Stomach (tissue), 8 donors: ENCODE measurements at regions not wholly inside any gene's neighbourhood (a gene's known extent, or its start where the extent isn't known, plus 50 kb on each side); places are given as distances from the start of the nearest gene placed in this dataset.
"Not testable (repeated sequence)": the region's sequence is repeated elsewhere in the genome, so short reads cannot be mapped to it uniquely, and the experiment has no call there.

Experiments used
- DNase-seq, 2 donors: peaks; one replicate each; pipeline versions ENCODE4 v3.0.0 to v3.0.0-alpha.2; 2013 to 2019
- H3K27ac ChIP-seq, 5 donors: fragments of 200-600 bp in 4 of 5; sonication (generic) in 4 of 5; one replicate each; pipeline ENCODE4 v1.5.1; 2013 to 2019; ENCODE audit warnings: mild to moderate bottlenecking in 1 of 5, moderate library complexity in 1 of 5
- H3K27me3 ChIP-seq, 3 donors: fragments of 200-600 bp; sonication (generic); one replicate each; pipeline ENCODE4 v1.5.1; 2017 to 2019; ENCODE audit warnings: mixed run types in 1 of 3
- H3K36me3 ChIP-seq, 4 donors: fragments of 200-600 bp; sonication (generic); 1 replicate in 3 of 4; 2 replicates in 1 of 4; pipeline ENCODE4 v1.5.1; 2016 to 2019
- H3K4me1 ChIP-seq, 4 donors: fragments of 200-600 bp; sonication (generic); one replicate each; pipeline ENCODE4 v1.5.1; 2016 to 2019
- H3K4me3 ChIP-seq, 4 donors: fragments of 200-600 bp; sonication (generic) in 3 of 4; one replicate each; pipeline ENCODE4 v1.5.1; 2016 to 2019; ENCODE audit warnings: mild to moderate bottlenecking in 1 of 4
- H3K9me3 ChIP-seq, 4 donors: fragments of 200-600 bp; sonication (generic); one replicate each; pipeline ENCODE4 v1.5.1; 2016 to 2019
- CTCF ChIP-seq, 7 experiments: fragments of 450-650 bp in 4 of 7; fragments of 200-600 bp in 3 of 7; sonication (generic) in 3 of 7; IDR thresholded peaks; one replicate each; pipeline ENCODE4 v1.5.1; 2016 to 2019; ENCODE audit warnings: antibody characterized with exemption in 7 of 7, control low read depth in 2 of 7, mild to moderate bottlenecking in 1 of 7
- EP300 ChIP-seq: sonication (generic); formaldehyde crosslinking; IDR thresholded peaks from one replicate; pipeline ENCODE4 v1.6.1; 2017; ENCODE audit warnings: antibody characterized with exemption
- POLR2A ChIP-seq, 4 donors: fragments of 450-650 bp; IDR thresholded peaks; one replicate each; pipeline ENCODE4 v1.6.1; 2016; ENCODE audit warnings: antibody characterized with exemption in 4 of 4, control low read depth in 2 of 4, mild to moderate bottlenecking in 1 of 4, moderate library complexity in 1 of 4
- POLR2AphosphoS5 ChIP-seq, 3 donors: sonication (generic); formaldehyde crosslinking; IDR thresholded peaks; one replicate each; pipeline ENCODE4 v1.6.1; 2016; ENCODE audit warnings: antibody characterized with exemption in 3 of 3
- WGBS, 5 donors: extraction: QIAGEN DNeasy Blood & Tissue Kit in 3 of 5; methylation state at CpG; one replicate each; pipeline versions ENCODE4 v1.1.5 to v1.1.7; 2013 to 2018; 5-methylcytosine and 5-hydroxymethylcytosine counted together
- intact Hi-C: fragments of 100-400 bp; cut with DNase I; formaldehyde crosslinking; loops from one replicate; pipeline ENCODE4 v1.15.1; 2023; ENCODE audit warnings: low total_unique reads
- donor health status: healthy with polysubstance abuse.
- donor health status: Bipolar disorder and iron deficiency.
- donor health status: healthy.

DNA sequence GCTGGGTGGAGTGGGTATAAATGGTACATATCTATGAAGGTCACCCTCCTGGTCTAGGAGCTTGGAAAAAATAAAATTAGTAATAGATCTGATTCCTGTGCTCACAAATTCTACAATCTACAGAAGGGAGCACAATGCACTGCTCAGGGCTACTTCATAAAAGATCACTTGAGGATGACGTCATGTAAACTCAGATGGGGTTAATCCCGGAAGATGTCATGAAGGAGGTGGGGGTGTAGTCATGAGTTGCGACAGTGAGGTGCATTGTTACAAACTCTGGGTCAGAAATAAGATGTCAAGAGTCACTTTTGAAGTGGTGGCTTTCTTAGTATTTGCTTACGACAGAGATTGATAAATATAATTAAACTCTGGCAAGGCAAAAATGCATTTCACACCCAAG lies 68.2 kb downstream of the LHX9 start:
- WGBS, 5 donors = 67 to 76% (median 71%) methylated on average over 4 of the region's 4 CpGs
- intact Hi-C loops = no loop called here
- DNase-seq = no peak

DNA sequence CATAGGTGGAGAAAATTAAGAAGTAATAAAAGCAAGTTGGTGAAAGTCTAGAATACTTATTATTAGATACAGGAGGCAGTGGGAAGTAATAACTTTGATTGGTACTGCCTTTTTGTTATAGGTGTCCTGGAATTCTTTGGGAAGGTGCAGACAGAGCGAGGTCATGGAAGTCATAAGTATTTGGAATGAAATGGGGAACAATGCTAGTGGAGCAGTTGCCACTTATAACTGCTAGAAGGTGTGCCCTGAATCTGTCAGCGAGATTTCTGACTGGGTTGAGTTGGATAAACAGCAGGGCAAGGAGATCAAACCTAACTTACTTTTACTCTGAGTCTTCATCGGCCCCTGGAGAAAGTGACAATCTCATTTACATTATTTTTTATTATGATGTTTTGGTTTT lies 69.6 kb downstream of the LHX9 start:
- WGBS, 5 donors = 79 to 87% (median 84%) methylated on average over 3 of the region's 3 CpGs
- Histone ChIP-seq H3K9me3 (no peaks in the 10 kb centered on the region), H3K4me1 (no peaks in the 10 kb centered on the region), H3K4me3 (no peak overlapping the region), H3K27me3 (no peaks in the 10 kb centered on the region), H3K27ac (no peak overlapping the region), H3K36me3 (no peaks in the 10 kb centered on the region)
- intact Hi-C loops = no loop called here
- TF ChIP-seq POLR2A (IDR thresholded peaks at IDR 0.05) = no peak
- no peak for TF ChIP-seq POLR2AphosphoS5 (IDR thresholded peaks at IDR 0.05)
- no peak for DNase-seq

More for the DNA sequence above, 68.2 kb downstream of the LHX9 start:
- Histone ChIP-seq H3K9me3 (no peaks in the 10 kb centered on the region), H3K4me3 (no peak overlapping the region), H3K27ac (no peak overlapping the region), H3K36me3 (no peaks in the 10 kb centered on the region), H3K4me1 (no peaks in the 10 kb centered on the region), H3K27me3 (no peaks in the 10 kb centered on the region)
- TF ChIP-seq EP300 (no peak), POLR2A (IDR thresholded peaks at IDR 0.05) (no peak), POLR2AphosphoS5 (IDR thresholded peaks at IDR 0.05) (no peak), CTCF (IDR thresholded peaks at IDR 0.05) (no peak)

DNA sequence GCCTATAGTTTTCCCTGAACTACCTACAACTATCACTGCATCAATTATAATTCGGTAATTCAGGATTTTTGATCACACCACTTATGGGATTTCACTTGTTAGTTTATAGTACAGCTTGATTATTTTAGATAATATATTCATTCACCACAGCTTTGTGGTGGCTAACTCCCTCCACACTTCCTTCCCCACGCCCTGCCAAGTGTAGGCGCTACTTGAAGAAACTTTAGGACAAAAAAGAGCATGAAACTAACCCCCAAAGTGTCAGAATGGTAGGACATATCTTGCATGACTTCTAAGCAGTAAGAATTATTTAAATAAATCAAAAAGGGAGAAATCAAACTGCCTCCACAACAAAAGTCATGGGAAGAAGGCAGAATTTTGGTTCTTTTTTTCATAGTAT lies 70.1 kb downstream of the LHX9 start:
- 78 to 87% (median 81%) methylated on average over 3 of the region's 3 CpGs for WGBS, 5 donors
- intact Hi-C loops = no loop called here
- no peak for DNase-seq

DNA sequence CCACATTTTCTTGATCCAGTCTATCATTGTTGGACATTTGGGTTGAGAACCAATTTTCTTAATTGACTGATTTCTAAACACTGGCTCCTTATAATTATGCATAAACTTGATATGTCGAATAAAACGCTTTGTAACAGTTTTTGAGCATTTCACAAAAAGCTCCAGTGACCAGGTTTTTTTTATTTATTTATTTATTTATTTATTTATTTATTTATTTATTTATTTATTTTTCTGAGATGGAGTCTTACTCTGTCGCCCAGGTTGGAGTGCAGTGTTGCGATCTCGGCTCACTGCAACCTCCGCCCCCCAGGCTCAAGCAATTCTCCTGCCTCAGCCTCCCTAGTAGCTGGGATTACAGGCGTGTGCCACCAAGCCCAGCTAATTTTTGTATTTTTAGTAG lies 71.4 kb downstream of the LHX9 start:
- H3K4me3 ChIP-seq, H3K36me3 ChIP-seq, H3K27ac ChIP-seq, H3K4me1 ChIP-seq, intact Hi-C loops, H3K27me3 ChIP-seq, H3K9me3 ChIP-seq, DNase-seq: not testable (repeated sequence)
- WGBS, 5 donors = 93 to 98% (median 95%) methylated on average over 7 of the region's 7 CpGs

More for the DNA sequence above, 70.1 kb downstream of the LHX9 start:
- Histone ChIP-seq H3K27me3 (no peaks in the 10 kb centered on the region), H3K4me3 (no peak overlapping the region), H3K36me3 (no peaks in the 10 kb centered on the region), H3K4me1 (no peaks in the 10 kb centered on the region), H3K27ac (no peak overlapping the region), H3K9me3 (no peaks in the 10 kb centered on the region)
- no peak for TF ChIP-seq POLR2A (IDR thresholded peaks at IDR 0.05)
- no peak for TF ChIP-seq EP300
- no peak for TF ChIP-seq POLR2AphosphoS5 (IDR thresholded peaks at IDR 0.05)
- TF ChIP-seq CTCF (IDR thresholded peaks at IDR 0.05) = no peak

GRCh38 chr1:197989058-197989457 lies 71.9 kb downstream of the LHX9 start:
- Histone ChIP-seq H3K4me3 (no peak overlapping the region), H3K27ac (no peak overlapping the region), H3K4me1 (no peaks in the 10 kb centered on the region), H3K9me3 (no peaks in the 10 kb centered on the region), H3K36me3 (no peaks in the 10 kb centered on the region), H3K27me3 (no peaks in the 10 kb centered on the region)
- DNase-seq = no peak
- WGBS, 5 donors = 82 to 94% (median 86%) methylated on average over 5 of the region's 5 CpGs
- no peak for TF ChIP-seq EP300
- no peak for TF ChIP-seq POLR2AphosphoS5 (IDR thresholded peaks at IDR 0.05)
- TF ChIP-seq POLR2A (IDR thresholded peaks at IDR 0.05) = no peak
- intact Hi-C loops = no loop called here

DNA sequence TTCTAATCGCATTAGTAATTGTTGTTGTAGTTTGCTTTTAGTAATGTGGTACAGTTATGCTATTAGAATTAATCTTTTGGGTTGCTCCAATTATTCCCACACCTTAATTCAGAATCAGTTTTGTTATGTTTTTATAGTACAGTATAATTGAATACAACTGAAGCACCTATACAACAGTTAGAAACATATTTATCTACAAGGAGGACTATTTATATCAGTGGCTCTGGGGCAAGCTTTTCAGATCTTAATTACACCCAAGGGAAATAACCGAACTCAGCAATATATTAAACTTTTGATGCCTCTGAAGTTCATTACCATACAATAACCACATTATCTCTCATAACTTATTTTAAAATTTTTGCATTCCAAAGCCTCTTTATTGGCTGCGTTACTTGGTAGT lies 74.4 kb downstream of the LHX9 start:
- Histone ChIP-seq H3K27me3 (no peaks in the 10 kb centered on the region), H3K36me3 (no peaks in the 10 kb centered on the region), H3K27ac (no peak overlapping the region), H3K4me1 (no peaks in the 10 kb centered on the region), H3K4me3 (no peak overlapping the region), H3K9me3 (no peaks in the 10 kb centered on the region)
- TF ChIP-seq POLR2AphosphoS5 (IDR thresholded peaks at IDR 0.05) = no peak
- TF ChIP-seq EP300 = no peak
- no peak for TF ChIP-seq POLR2A (IDR thresholded peaks at IDR 0.05)
- TF ChIP-seq CTCF (IDR thresholded peaks at IDR 0.05) = no peak
- WGBS, 5 donors = 79 to 89% (median 84%) methylated on average over 3 of the region's 3 CpGs
- intact Hi-C loops = no loop called here
- DNase-seq = no peak
